ENCODE measurements at regions not wholly inside any gene's neighbourhood (a gene's known extent, or its start where the extent isn't known, plus 50 kb on each side); places are given as distances from the start of the nearest gene placed in this dataset.

DNA sequence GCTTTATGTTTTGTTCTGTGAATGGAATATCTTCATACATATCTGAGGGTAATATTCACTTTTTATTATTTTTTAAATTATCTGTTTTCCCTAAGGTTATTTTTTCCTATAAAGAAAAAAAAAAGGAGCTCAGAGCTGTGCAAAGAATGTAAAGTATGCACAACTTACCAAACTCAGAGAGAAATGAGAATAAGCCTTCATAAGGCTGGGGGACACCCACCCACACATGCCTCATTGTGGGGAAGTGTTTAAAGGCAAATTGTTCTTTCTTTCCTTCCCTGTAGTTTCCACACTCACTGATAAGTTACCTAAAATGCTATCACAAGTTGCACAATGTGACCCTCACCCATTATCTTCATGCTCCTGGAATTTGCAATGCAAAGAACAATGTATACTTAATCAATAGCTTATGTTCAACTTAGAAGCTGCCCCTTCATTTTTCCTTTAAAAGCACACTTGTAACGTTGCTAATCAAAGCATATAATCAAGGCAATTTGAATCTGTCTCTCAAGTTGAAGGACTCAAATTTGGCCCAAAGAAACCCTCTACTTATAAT lies 108.1 kb downstream of the GNAT3 start:
- H3K4me1 ChIP-seq (ENCODE audit: control insufficient read depth, insufficient read depth, low read length), result peaks cover 9% of the 10 kb centered on the region; the same call in 1 of the 2 replicates
- H3K27ac ChIP-seq (ENCODE audit: low read depth, low read length), result no peak overlapping the region
- H3K36me3 ChIP-seq (ENCODE audit: control insufficient read depth, insufficient read depth, low read length), result no peaks in the 10 kb centered on the region
- H3K4me3 ChIP-seq (ENCODE audit: low read depth, low read length), result no peak overlapping the region
- no peaks in the 10 kb centered on the region for H3K27me3 ChIP-seq (ENCODE audit: control insufficient read depth, insufficient read depth, low read length)
- no peak overlapping the region for H3K9ac ChIP-seq (ENCODE audit: low read depth, low read length)
- H3K9me3 ChIP-seq (ENCODE audit: control insufficient read depth, insufficient read depth, low read length), result no peaks in the 10 kb centered on the region

DNA sequence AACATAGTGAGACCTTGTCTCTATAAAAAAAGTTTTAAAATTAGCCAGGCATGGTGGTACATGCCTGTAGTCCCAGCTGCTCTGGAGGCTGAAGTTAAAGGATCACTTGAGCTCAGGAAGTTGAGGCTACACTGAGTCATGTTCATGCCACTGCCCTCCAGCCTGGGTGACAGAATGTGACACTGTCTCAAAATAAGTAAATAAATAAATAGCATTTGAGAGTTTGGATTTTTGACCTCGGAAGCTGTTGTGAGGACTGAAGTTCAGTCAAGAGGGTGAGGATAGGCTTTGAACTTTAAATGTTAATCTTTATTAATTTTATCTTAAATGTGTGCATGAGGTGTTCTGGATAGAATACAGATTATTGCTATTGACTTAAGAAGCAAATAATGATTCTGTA lies 110.2 kb downstream of the GNAT3 start:
- no peaks in the 10 kb centered on the region for H3K36me3 ChIP-seq (ENCODE audit: control insufficient read depth, insufficient read depth, low read length)
- peaks cover 9% of the 10 kb centered on the region; the same call in 1 of the 2 replicates for H3K4me1 ChIP-seq (ENCODE audit: control insufficient read depth, insufficient read depth, low read length)
- H3K4me3 ChIP-seq (ENCODE audit: low read depth, low read length), result no peak overlapping the region
- no peak overlapping the region for H3K9ac ChIP-seq (ENCODE audit: low read depth, low read length)
- H3K27me3 ChIP-seq (ENCODE audit: control insufficient read depth, insufficient read depth, low read length), result no peaks in the 10 kb centered on the region
- no peaks in the 10 kb centered on the region for H3K9me3 ChIP-seq (ENCODE audit: control insufficient read depth, insufficient read depth, low read length)
- no peak overlapping the region for H3K27ac ChIP-seq (ENCODE audit: low read depth, low read length)

DNA sequence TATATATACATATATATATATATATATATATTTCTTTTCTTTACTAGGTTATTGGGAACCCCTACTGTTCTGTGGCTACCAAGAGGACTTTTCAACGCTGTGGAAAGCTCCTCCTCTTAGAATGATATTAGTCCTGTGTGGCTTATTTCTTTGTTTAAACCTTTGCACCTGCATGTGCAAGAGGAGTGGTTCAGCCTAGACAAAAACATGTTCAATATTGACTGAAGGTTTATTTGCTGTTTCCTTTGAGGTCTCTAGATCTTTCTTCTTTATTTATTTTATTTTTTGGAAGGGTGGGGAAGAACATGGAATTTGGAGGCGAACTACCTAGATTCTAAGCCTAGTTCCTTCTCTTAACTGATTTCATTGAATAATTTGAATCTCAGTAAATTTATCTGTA lies 118.1 kb downstream of the GNAT3 start:
- Histone ChIP-seq H3K36me3 (ENCODE audit: control insufficient read depth, insufficient read depth, low read length) (no peaks in the 10 kb centered on the region), H3K9ac (ENCODE audit: low read depth, low read length) (no peak overlapping the region), H3K27ac (ENCODE audit: low read depth, low read length) (no peak overlapping the region), H3K4me3 (ENCODE audit: low read depth, low read length) (no peak overlapping the region), H3K9me3 (ENCODE audit: control insufficient read depth, insufficient read depth, low read length) (no peaks in the 10 kb centered on the region), H3K27me3 (ENCODE audit: control insufficient read depth, insufficient read depth, low read length) (no peaks in the 10 kb centered on the region), H3K4me1 (ENCODE audit: control insufficient read depth, insufficient read depth, low read length) (no peaks in the 10 kb centered on the region)

DNA sequence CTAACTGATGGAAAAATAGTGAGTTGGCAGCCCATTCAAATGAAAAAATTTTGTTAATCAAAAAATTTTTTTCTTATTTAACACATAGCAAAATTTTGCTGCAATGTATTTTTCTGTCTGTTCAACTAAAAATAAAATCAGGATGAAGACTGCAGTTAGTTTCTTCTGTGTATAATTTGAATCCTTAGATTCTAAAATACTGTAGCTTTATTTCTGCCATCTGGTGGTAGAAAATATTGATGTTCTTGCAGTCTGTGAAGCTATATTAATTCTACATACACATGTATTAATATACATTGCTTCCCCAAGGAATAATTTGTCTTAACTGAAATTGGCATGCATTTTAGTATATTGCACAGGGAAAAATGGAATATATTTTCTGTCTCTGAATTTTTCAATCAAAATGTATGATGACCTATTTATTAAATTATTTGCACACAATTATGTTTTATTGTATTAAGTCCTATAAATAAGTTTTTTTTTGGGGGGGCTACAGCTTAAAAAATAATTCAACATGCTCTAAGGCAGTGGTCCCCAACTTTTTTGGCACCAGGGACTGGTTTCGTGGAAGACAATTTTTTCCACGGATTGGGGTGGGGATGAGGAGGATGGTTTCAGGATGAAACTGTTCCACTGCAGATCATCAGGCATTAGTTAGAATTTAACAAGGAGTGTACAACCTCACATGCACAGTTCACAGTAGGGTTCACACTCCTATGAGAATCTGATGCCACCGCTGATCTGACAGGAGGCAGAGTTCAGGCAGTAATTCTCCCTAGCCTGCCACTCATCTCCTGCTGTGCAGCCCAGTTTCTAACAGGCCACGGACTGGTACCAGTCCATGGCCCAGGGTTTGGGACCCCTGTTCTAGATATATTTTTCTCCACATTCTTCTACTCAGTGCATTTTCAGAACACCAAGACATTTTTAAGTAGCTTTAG lies 119.4 kb downstream of the GNAT3 start:
- H3K9ac ChIP-seq (ENCODE audit: low read depth, low read length), result no peak overlapping the region
- H3K4me3 ChIP-seq (ENCODE audit: low read depth, low read length), result no peak overlapping the region
- peaks cover 5% of the 10 kb centered on the region; the same call in 1 of the 2 replicates for H3K4me1 ChIP-seq (ENCODE audit: control insufficient read depth, insufficient read depth, low read length)
- no peaks in the 10 kb centered on the region for H3K36me3 ChIP-seq (ENCODE audit: control insufficient read depth, insufficient read depth, low read length)
- H3K9me3 ChIP-seq (ENCODE audit: control insufficient read depth, insufficient read depth, low read length), result no peaks in the 10 kb centered on the region
- no peaks in the 10 kb centered on the region for H3K27me3 ChIP-seq (ENCODE audit: control insufficient read depth, insufficient read depth, low read length)
- no peak overlapping the region for H3K27ac ChIP-seq (ENCODE audit: low read depth, low read length)

- Histone ChIP-seq H3K9me3 (ENCODE audit: control insufficient read depth, insufficient read depth, low read length) (no peaks in the 10 kb centered on the region), H3K4me1 (ENCODE audit: control insufficient read depth, insufficient read depth, low read length) (peaks cover 7% of the 10 kb centered on the region; the same call in 1 of the 2 replicates), H3K27me3 (ENCODE audit: control insufficient read depth, insufficient read depth, low read length) (no peaks in the 10 kb centered on the region), H3K27ac (ENCODE audit: low read depth, low read length) (no peak overlapping the region), H3K9ac (ENCODE audit: low read depth, low read length) (no peak overlapping the region), H3K4me3 (ENCODE audit: low read depth, low read length) (no peak overlapping the region), H3K36me3 (ENCODE audit: control insufficient read depth, insufficient read depth, low read length) (no peaks in the 10 kb centered on the region)
Measured at GRCh38 chr7:80387634-80388193, 124.2 kb downstream of the GNAT3 start.

- Histone ChIP-seq H3K9ac (ENCODE audit: low read depth, low read length) (no peak overlapping the region), H3K27ac (ENCODE audit: low read depth, low read length) (no peak overlapping the region), H3K4me1 (ENCODE audit: control insufficient read depth, insufficient read depth, low read length) (peaks cover 7% of the 10 kb centered on the region; the same call in 1 of the 2 replicates)
Measured at GRCh38 chr7:80386686-80387085, 125.2 kb downstream of the GNAT3 start.

DNA sequence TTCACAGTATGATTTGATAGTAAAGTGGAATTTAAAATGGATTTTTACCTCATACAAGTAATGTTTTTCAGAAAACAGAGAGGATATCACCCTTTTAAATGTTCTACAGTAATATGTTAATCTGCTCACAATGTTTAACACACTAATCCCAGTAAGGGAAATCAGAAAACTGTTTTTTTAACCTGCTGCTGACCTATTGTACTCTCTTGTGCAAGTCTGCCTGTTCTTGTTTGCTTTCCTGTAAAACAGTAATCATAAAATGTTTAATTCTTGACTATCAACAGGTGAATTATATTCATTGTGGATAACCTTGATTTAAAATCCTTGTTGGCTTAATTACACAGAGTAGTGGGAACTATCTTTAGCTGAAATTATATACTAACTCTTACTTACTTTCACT lies 126.4 kb downstream of the GNAT3 start:
- Histone ChIP-seq H3K9me3 (ENCODE audit: control insufficient read depth, insufficient read depth, low read length) (no peaks in the 10 kb centered on the region), H3K27ac (ENCODE audit: low read depth, low read length) (no peak overlapping the region), H3K4me3 (ENCODE audit: low read depth, low read length) (no peak overlapping the region), H3K9ac (ENCODE audit: low read depth, low read length) (no peak overlapping the region), H3K27me3 (ENCODE audit: control insufficient read depth, insufficient read depth, low read length) (no peaks in the 10 kb centered on the region), H3K36me3 (ENCODE audit: control insufficient read depth, insufficient read depth, low read length) (no peaks in the 10 kb centered on the region), H3K4me1 (ENCODE audit: control insufficient read depth, insufficient read depth, low read length) (peaks cover 7% of the 10 kb centered on the region; the same call in 1 of the 2 replicates)

More at GRCh38 chr7:80386686-80387085, 125.2 kb downstream of the GNAT3 start:
- Histone ChIP-seq H3K27me3 (ENCODE audit: control insufficient read depth, insufficient read depth, low read length) (no peaks in the 10 kb centered on the region), H3K9me3 (ENCODE audit: control insufficient read depth, insufficient read depth, low read length) (no peaks in the 10 kb centered on the region), H3K4me3 (ENCODE audit: low read depth, low read length) (no peak overlapping the region), H3K36me3 (ENCODE audit: control insufficient read depth, insufficient read depth, low read length) (no peaks in the 10 kb centered on the region)

DNA sequence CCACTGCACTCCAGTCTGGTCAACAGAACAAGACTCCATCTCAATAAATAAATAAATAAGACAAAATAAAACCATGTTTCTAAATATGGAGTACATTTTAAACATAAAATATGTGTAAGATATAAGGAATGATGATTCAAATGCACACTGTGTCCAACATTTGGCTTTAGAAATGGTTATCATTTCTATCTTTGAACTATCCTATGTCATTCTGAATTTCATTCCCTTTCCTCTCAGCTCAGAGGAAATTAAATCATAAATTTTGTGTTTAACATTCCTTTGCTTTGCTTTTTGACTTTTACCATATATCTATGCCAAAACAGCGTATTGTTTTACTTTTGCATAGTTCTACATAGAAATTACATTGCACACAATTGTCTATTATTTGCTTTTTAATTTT lies 130.9 kb downstream of the GNAT3 start:
- Histone ChIP-seq H3K4me1 (ENCODE audit: control insufficient read depth, insufficient read depth, low read length) (no peaks in the 10 kb centered on the region), H3K36me3 (ENCODE audit: control insufficient read depth, insufficient read depth, low read length) (no peaks in the 10 kb centered on the region), H3K9me3 (ENCODE audit: control insufficient read depth, insufficient read depth, low read length) (no peaks in the 10 kb centered on the region), H3K27me3 (ENCODE audit: control insufficient read depth, insufficient read depth, low read length) (no peaks in the 10 kb centered on the region), H3K27ac (ENCODE audit: low read depth, low read length) (no peak overlapping the region), H3K9ac (ENCODE audit: low read depth, low read length) (no peak overlapping the region), H3K4me3 (ENCODE audit: low read depth, low read length) (no peak overlapping the region)

GRCh38 chr7:80379034-80379982 lies 132.6 kb downstream of the GNAT3 start:
- Histone ChIP-seq H3K27ac (ENCODE audit: low read depth, low read length) (no peak overlapping the region), H3K9me3 (ENCODE audit: control insufficient read depth, insufficient read depth, low read length) (no peaks in the 10 kb centered on the region), H3K4me1 (ENCODE audit: control insufficient read depth, insufficient read depth, low read length) (no peaks in the 10 kb centered on the region), H3K4me3 (ENCODE audit: low read depth, low read length) (no peak overlapping the region), H3K27me3 (ENCODE audit: control insufficient read depth, insufficient read depth, low read length) (no peaks in the 10 kb centered on the region), H3K36me3 (ENCODE audit: control insufficient read depth, insufficient read depth, low read length) (no peaks in the 10 kb centered on the region), H3K9ac (ENCODE audit: low read depth, low read length) (no peak overlapping the region)

- H3K4me1 ChIP-seq (ENCODE audit: control insufficient read depth, insufficient read depth, low read length), result peaks cover 7% of the 10 kb centered on the region; the same call in 1 of the 2 replicates
- H3K4me3 ChIP-seq (ENCODE audit: low read depth, low read length), result no peak overlapping the region
- no peaks in the 10 kb centered on the region for H3K27me3 ChIP-seq (ENCODE audit: control insufficient read depth, insufficient read depth, low read length)
- H3K9ac ChIP-seq (ENCODE audit: low read depth, low read length), result no peak overlapping the region
- no peaks in the 10 kb centered on the region for H3K36me3 ChIP-seq (ENCODE audit: control insufficient read depth, insufficient read depth, low read length)
- H3K9me3 ChIP-seq (ENCODE audit: control insufficient read depth, insufficient read depth, low read length), result no peaks in the 10 kb centered on the region
- H3K27ac ChIP-seq (ENCODE audit: low read depth, low read length), result no peak overlapping the region
Measured at GRCh38 chr7:80374321-80374720, 137.5 kb downstream of the GNAT3 start.
